ENCODE measurements at regions not wholly inside any gene's neighbourhood (a gene's known extent, or its start where the extent isn't known, plus 50 kb on each side); places are given as distances from the start of the nearest gene placed in this dataset.

- Histone ChIP-seq H3K9me2 (no peaks in the 10 kb centered on the region), H3F3A (replicated peaks; ENCODE audit: insufficient read depth) (no peaks in the 10 kb centered on the region), H3K36me3 (replicated peaks in 1 of 2; ENCODE audit: control insufficient read depth in 1 of 2, insufficient read depth in 2 of 2, low read length in 1 of 2) (no peaks in the 10 kb centered on the region), H3K4me2 (no peak overlapping the region), H3K27me3 (ENCODE audit: insufficient read depth) (no peaks in the 10 kb centered on the region), H3K79me2 (ENCODE audit: insufficient read depth) (no peaks in the 10 kb centered on the region), H3K9ac (no peak overlapping the region), H2AFZ (ENCODE audit: low read depth) (no peak overlapping the region), H4K20me1 (ENCODE audit: insufficient read depth) (no peaks in the 10 kb centered on the region), H3K4me3 (ENCODE audit: low read depth in 2 of 2, low read length in 1 of 2) (no peak overlapping the region), H3K9me3 (no peaks in the 10 kb centered on the region), H3K4me1 (ENCODE audit: control insufficient read depth in 1 of 2, insufficient read depth in 2 of 2, low read depth in 1 of 2, low read length in 1 of 2) (0 out of 4 replicates have a peak, but pooled peaks cover 0 to 4% of the 10 kb centered on the region in 2 experiments), H3K27ac (ENCODE audit: low read depth in 2 of 2, low read length in 1 of 2) (no peak overlapping the region)
- TF ChIP-seq RXRA (IDR thresholded peaks at IDR 0.05; ENCODE audit: borderline replicate concordance, low read depth) = no peak
- TF ChIP-seq YY1 (IDR thresholded peaks at IDR 0.05; ENCODE audit: low read depth) = no peak
- TF ChIP-seq SIN3A (IDR thresholded peaks at IDR 0.05; ENCODE audit: borderline replicate concordance, low read depth, low read length) = no peak
- no peak for TF ChIP-seq FOSL2 (IDR thresholded peaks at IDR 0.05; ENCODE audit: borderline replicate concordance, low read depth)
- no peak for TF ChIP-seq NFIC (IDR thresholded peaks at IDR 0.05; ENCODE audit: borderline replicate concordance)
- TF ChIP-seq, protein P1, sequence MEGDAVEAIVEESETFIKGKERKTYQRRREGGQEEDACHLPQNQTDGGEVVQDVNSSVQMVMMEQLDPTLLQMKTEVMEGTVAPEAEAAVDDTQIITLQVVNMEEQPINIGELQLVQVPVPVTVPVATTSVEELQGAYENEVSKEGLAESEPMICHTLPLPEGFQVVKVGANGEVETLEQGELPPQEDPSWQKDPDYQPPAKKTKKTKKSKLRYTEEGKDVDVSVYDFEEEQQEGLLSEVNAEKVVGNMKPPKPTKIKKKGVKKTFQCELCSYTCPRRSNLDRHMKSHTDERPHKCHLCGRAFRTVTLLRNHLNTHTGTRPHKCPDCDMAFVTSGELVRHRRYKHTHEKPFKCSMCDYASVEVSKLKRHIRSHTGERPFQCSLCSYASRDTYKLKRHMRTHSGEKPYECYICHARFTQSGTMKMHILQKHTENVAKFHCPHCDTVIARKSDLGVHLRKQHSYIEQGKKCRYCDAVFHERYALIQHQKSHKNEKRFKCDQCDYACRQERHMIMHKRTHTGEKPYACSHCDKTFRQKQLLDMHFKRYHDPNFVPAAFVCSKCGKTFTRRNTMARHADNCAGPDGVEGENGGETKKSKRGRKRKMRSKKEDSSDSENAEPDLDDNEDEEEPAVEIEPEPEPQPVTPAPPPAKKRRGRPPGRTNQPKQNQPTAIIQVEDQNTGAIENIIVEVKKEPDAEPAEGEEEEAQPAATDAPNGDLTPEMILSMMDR (IDR thresholded peaks at IDR 0.05) = no peak
- no peak for TF ChIP-seq RCOR1 (IDR thresholded peaks at IDR 0.05; ENCODE audit: low read length)
- TF ChIP-seq, protein P2, sequence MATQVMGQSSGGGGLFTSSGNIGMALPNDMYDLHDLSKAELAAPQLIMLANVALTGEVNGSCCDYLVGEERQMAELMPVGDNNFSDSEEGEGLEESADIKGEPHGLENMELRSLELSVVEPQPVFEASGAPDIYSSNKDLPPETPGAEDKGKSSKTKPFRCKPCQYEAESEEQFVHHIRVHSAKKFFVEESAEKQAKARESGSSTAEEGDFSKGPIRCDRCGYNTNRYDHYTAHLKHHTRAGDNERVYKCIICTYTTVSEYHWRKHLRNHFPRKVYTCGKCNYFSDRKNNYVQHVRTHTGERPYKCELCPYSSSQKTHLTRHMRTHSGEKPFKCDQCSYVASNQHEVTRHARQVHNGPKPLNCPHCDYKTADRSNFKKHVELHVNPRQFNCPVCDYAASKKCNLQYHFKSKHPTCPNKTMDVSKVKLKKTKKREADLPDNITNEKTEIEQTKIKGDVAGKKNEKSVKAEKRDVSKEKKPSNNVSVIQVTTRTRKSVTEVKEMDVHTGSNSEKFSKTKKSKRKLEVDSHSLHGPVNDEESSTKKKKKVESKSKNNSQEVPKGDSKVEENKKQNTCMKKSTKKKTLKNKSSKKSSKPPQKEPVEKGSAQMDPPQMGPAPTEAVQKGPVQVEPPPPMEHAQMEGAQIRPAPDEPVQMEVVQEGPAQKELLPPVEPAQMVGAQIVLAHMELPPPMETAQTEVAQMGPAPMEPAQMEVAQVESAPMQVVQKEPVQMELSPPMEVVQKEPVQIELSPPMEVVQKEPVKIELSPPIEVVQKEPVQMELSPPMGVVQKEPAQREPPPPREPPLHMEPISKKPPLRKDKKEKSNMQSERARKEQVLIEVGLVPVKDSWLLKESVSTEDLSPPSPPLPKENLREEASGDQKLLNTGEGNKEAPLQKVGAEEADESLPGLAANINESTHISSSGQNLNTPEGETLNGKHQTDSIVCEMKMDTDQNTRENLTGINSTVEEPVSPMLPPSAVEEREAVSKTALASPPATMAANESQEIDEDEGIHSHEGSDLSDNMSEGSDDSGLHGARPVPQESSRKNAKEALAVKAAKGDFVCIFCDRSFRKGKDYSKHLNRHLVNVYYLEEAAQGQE (IDR thresholded peaks at IDR 0.05; ENCODE audit: low read depth, low read length) = no peak
- TF ChIP-seq TAF1 (IDR thresholded peaks at IDR 0.05; ENCODE audit: borderline replicate concordance, low read depth, low read length) = no peak
- TF ChIP-seq ELF1 (IDR thresholded peaks at IDR 0.05) = no peak
- no peak for TF ChIP-seq JUND (IDR thresholded peaks at IDR 0.05)
- no peak for TF ChIP-seq MAX (IDR thresholded peaks at IDR 0.05; ENCODE audit: low read depth)
- TF ChIP-seq EZH2phosphoT487 (IDR thresholded peaks at IDR 0.05; ENCODE audit: borderline replicate concordance, low read depth) = no peak
- TF ChIP-seq POLR2AphosphoS5 (IDR thresholded peaks at IDR 0.05; ENCODE audit: low read depth, low read length) = no peak
- TF ChIP-seq IRF3 (IDR thresholded peaks at IDR 0.05; ENCODE audit: low read depth, low read length) = no peak
- TF ChIP-seq RAD21 (IDR thresholded peaks at IDR 0.05; ENCODE audit: low read length) = no peak
- DNase-seq = no peak
- WGBS (ENCODE audit: low lambda C conversion rate) = 54% methylated on average over 2 of the region's 2 CpGs
- ChIA-PET POLR2A (no interaction called here), CTCF (no interaction called here)
Observed at GRCh38 chr18:51339856-51340255, 142.4 kb upstream of the MEX3C start.

Measured in SK-N-SH (cell line).